ENCODE measurements at regions not wholly inside any gene's neighbourhood (a gene's known extent, or its start where the extent isn't known, plus 50 kb on each side); places are given as distances from the start of the nearest gene placed in this dataset.

DNA sequence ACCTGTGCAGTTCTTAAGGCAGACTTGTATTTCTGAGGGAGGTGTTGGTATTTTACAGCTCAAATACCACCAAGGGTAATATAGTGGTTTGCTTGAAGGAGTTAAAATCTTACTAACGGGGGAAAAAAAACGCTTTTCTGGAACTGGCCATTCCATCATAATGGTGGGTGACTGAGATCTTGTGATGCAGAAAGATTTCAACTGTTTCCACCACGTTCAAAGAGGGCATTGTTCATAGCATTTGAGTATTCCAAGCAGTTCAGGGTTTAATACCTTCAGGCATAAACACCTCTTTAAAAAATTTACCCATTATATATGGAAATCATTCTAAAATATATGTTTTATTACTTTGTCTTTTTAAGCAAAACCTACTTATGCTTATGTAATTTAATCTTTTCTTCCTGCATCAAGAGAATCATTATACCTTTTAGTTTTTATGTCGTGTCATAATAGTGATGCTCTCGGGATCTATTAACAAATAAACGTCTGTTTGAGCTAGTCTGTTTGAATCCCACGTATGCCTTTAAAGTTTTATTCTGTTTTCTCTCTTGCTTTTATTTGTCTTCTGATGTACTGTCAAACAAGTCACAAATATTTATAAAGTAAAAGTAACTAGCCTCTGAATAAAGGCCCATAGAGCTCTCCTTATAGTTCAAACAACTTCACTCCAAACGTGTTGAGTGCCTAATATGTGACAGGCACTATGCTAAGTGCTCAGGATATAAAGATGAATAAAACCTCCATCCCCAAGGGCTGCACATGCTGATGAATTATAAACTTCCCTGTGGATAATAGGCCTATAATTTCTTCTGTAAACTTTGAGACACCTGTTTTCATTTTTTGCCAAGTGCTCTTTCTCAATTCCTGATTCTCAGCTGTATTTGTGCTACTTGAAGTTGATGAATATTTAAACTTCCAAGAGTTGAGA lies 298.8 kb upstream of the FERMT1 start:
- no peak for DNase-seq (ENCODE audit: low spot score)

DNA sequence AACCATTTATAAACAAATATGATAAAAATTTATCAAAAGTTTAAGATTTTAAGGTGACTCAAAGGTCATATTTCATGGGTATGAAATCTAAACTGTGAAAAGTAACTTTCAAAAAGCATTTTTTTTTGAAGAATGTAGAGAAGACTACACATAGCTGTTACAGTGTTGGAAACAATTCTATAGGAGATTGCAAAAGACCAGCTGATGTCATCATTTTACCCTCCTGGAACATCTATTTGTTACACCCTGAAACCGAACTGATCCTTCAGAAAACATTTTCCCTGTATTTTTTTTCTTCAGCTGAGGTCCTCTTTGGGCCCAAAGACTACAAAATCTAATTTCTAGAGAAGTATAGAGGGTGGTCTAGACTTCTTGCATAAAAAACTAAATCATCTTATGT lies 297.5 kb upstream of the FERMT1 start:
- no peak for DNase-seq (ENCODE audit: low spot score)

DNA sequence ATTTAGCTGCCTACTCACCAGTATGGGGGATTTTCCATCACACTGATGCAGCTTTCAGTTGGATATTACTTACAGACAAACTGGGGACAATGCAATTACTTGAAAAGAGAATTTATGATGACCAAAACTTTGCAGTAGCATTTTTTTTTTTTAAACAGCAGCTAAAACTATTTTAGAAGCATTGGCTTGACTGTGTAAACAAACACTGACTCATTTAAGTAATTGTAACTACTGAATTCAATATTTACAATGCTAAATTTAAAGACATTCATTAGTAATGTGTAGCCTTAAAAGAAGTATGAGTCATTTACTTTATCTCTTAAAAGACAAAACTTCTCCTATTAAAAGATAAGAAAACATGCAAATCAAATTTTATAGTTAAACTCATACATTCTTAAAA lies 295.9 kb upstream of the FERMT1 start:
- DNase-seq (ENCODE audit: low spot score) = no peak

- no peak for DNase-seq (ENCODE audit: low spot score)
Measured at GRCh38 chr20:6416371-6416770, 293.5 kb upstream of the FERMT1 start.

DNA sequence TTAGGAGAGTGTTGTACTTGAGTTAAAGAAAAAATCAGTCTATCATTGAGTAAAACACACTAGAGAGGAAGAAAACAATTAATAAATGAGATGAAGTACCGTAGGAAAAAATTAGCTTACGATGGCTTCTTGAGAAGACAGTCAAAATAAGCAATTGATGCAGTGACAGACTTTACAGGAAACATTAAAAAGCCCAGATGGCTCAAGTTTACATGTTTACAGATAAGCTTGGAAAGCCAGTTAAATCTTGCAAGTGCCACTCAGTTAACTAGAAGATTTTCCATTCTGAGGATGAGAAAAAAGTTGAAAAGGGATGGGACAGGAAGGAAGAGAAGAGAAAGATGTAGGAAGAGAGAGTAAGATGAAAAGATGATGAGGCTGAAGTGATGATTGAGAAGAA lies 288.8 kb upstream of the FERMT1 start:
- no peak for DNase-seq (ENCODE audit: low spot score)

DNA sequence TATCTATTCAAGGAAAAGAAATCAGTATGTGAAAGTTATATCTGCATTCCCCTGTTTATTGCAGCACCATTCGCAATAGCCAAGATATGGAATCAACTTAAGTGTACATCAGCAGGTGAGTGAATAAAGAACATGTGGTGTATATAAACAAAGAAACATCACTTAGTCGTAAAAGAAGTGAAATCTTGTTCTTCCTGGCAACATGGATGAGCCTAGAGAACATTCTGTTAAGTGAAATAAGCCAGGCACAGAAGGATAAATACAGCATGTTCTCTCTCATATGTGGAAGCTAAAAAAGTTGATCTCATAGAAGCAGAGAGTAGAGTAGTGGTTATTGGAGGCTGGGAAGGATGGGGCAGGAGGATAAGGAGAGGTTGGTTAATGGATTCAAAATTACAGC lies 287.9 kb upstream of the FERMT1 start:
- no peak for DNase-seq (ENCODE audit: low spot score)

DNA sequence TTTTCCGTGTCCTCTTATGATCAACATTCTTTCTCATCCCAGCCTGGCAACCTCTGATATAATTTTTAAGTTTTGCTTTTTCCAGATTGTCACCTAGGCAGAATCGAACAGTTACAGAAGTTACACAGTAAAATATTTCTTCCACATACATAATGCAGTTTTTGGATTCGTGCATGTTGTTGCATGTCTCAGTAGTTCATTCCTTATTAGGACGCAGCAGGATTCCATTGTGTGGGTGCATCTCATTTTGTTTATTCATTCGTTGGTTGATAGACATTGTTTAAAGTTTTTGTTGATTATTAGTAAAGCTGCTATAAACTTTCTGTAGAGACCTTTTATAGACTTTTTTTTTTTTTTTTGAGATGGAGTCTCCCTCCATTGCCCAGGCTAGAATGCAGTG lies 284.3 kb upstream of the FERMT1 start:
- DNase-seq (ENCODE audit: low spot score) = no peak

DNA sequence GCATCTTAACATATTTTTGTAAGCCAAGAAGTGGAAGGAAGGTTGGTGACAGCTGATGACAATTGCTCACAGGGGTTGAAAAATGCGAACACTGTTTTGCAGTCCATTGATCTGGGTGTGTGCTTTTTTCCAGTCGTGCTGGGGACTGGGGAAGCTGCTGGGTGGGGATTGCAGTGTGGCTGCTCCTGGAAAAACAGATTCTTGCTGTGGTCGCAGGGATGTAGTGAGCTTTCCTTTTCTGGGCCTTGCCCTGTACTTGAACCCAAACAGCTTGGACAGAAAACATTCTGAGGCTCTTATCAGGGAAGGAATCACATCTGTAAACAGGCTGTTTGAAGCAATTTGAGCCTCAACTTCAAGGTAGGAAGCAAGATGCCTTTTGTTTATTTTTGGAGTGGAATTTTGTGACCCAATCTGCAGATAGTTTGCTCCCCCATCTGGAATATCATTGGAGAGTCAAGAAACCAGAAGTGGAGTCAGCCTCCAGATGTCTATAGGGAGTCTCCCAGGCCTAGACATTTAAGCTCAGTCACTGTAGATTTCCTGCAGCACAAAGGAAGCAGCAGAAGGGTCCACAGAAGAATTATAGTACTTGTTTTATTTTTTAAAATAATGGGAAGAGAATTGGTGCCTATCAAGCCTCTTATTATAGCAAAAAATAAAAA lies 279.2 kb upstream of the FERMT1 start:
- DNase-seq (ENCODE audit: low spot score) = no peak

GRCh38 chr20:6397115-6397514 lies 274.3 kb upstream of the FERMT1 start:
- no peak for DNase-seq (ENCODE audit: low spot score)

- DNase-seq (ENCODE audit: low spot score) = no peak
Measured at GRCh38 chr20:6395695-6396094, 272.9 kb upstream of the FERMT1 start.

- no peak for DNase-seq (ENCODE audit: low spot score)
Measured at GRCh38 chr20:6388671-6389197, 265.9 kb upstream of the FERMT1 start.

DNA sequence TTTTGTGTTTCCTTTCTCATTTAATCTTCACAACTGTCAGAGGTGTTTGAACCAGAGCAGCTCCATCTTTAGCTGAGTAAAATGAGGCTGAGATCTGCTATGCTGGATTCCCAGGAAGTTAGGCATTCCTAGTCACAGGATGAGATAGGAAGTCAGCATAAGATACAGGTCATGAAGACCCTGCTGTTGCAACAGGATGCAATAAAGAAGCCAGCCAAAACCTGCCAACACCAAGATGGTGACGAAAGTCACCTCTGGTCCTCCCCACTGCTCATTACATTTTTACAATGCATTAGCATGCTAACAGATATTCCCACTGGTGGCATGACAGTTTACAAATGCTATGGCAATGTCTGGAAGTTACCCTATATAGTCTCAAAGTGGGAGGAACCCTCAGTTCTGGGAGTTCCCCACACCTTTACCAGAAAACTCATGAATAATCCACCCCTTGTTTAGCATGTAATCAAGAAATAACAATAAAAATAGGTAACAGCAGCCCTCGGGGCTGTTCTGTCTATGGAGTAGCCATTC lies 262.2 kb upstream of the FERMT1 start:
- DNase-seq (ENCODE audit: low spot score) = no peak

- DNase-seq (ENCODE audit: low spot score) = no peak
Measured at GRCh38 chr20:6384380-6384779, 261.6 kb upstream of the FERMT1 start.

DNA sequence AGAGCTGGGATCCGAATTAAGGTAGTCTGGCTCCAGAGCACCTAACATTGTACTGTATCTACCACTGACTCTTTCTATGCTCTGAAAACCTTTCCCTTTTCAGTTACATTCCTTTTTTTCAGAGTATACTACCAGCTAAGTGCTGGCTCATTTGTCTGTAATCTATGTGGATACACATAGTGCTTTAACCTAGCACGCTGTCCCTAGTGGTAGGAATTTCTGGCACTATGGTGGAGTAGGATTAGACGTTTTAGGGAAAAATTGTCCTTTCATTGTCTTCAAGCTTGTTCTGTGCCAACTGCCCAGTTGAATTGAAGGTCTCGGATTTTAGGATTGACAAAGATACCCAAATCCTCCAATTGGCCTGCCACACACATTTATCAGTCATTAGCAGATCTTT lies 259.1 kb upstream of the FERMT1 start:
- DNase-seq (ENCODE audit: low spot score) = no peak

GRCh38 chr20:6362245-6362644 lies 239.4 kb upstream of the FERMT1 start:
- DNase-seq (ENCODE audit: low spot score) = no peak

DNA sequence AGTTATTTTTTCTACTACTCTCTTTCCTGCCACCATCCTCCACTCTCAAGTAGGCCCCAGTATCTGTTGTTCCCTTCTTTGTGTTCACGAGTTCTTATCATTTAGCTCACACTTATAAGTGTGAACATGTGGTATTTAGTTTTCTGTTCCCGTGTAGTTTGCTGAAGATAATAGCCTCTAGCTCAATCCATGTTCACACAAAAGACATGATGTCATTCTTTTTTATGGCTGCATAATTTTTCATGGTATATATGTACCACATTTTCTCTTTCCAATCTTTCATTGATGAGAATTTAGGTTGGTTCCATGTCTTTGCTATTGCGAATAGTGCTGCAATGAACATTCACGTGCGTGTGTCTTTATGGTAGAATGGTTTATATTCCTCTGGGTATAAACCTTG lies 237.9 kb upstream of the FERMT1 start:
- no peak for DNase-seq (ENCODE audit: low spot score)

DNA sequence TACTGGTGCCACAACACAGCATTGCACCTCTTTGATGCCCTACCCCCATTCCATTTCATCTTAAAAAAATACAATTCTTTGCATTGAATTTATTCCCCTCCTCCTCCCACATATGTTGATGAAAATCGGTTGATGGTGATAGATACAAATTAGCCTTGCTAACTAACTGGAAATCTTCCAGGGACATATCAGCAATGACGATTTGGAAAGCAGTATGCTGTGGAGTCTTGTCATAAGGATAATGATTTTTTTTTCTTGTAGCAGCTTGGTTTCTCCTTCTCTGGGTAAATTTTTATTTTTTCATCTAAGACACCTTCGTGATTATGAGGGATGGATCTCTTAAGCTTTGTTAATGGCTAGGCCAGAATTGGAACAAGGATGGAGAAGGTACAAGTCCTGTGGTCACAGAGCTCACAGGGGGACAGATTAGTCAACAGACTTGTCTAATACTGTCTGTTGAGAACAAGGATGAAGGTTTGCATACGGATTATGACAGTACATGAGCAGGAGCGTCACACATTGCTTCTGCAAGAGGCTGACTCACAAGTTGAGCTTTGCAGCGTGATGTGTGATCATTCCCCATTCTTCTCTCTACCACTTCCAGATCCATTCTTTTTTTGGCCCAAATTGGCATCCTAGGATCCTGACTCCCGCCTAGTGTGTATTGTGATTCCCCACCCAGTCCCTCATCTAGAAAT lies 233.1 kb upstream of the FERMT1 start:
- no peak for DNase-seq (ENCODE audit: low spot score)

- DNase-seq (ENCODE audit: low spot score) = no peak
Measured at GRCh38 chr20:6348908-6349307, 226.1 kb upstream of the FERMT1 start.

DNA sequence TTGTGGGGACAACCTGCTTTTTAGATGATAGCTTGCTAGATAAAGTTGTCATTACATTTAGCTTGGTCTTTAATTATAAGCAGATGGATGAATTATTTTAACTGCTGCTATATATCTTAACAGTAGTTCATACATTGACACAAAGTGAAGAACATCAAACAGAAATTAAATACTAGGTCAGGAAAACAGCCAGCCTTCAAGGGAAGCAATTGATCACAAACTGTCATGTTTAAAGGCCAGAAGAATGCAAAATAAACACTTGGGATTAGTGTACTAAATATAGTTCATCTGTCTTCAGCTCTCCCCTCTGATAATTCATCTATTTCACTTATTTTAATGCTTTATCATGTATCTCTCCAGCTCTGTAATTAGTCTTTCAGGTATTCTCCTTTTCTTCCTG lies 225.1 kb upstream of the FERMT1 start:
- DNase-seq (ENCODE audit: low spot score) = no peak

GRCh38 chr20:6341491-6341890 lies 218.7 kb upstream of the FERMT1 start:
- DNase-seq (ENCODE audit: low spot score) = no peak

DNA sequence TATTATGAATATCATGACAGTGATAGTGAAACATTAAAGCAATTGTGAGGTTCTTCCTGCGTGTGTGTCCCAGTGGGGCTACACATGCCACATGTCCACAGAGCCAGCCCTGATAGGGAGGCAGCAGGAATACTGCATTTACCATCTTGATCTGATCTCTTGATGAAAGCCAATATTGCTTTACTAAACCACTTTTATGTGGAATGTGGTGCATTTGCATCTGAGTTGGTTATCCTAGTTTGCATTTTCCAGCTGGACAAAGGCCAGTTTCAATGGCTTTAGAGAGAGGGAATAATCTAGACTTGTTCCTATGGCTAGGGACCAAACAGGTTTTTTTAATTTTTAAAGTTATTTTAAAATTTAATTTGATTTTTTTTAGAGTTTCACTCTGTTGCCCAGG lies 216.3 kb upstream of the FERMT1 start:
- no peak for DNase-seq (ENCODE audit: low spot score)

GRCh38 chr20:6333110-6333509 lies 210.3 kb upstream of the FERMT1 start:
- no peak for DNase-seq (ENCODE audit: low spot score)

Measured in globus pallidus (tissue), 1 donor.